ENCODE measurements at regions not wholly inside any gene's neighbourhood (a gene's known extent, or its start where the extent isn't known, plus 50 kb on each side); places are given as distances from the start of the nearest gene placed in this dataset.

DNA sequence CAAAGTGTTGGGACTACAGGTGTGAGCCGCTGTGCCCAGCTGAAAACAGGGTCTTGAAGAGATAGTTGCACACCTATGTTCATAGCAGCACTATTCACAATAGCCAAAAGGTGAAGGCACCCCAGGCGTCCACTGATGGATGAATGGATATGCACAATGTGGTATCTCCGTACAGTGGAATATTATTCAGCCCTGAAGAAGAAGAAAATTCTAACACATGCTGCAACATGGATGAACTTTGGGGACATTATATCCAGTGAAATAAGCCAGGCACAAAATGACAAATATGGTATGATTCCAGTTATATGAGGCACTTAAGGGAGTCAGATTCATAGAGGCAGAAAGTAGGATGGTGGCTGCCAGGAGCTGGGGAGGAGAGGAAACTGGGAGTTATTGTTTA lies 137.6 kb upstream of the WNT4 start:
- TF ChIP-seq, protein P1, sequence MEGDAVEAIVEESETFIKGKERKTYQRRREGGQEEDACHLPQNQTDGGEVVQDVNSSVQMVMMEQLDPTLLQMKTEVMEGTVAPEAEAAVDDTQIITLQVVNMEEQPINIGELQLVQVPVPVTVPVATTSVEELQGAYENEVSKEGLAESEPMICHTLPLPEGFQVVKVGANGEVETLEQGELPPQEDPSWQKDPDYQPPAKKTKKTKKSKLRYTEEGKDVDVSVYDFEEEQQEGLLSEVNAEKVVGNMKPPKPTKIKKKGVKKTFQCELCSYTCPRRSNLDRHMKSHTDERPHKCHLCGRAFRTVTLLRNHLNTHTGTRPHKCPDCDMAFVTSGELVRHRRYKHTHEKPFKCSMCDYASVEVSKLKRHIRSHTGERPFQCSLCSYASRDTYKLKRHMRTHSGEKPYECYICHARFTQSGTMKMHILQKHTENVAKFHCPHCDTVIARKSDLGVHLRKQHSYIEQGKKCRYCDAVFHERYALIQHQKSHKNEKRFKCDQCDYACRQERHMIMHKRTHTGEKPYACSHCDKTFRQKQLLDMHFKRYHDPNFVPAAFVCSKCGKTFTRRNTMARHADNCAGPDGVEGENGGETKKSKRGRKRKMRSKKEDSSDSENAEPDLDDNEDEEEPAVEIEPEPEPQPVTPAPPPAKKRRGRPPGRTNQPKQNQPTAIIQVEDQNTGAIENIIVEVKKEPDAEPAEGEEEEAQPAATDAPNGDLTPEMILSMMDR (IDR thresholded peaks at IDR 0.05; ENCODE audit: low read depth, low read length, missing control alignments) = no peak
- H3K4me3 ChIP-seq (ENCODE audit: low read depth, low read length) = no peak overlapping the region
- no peak for DNase-seq (ENCODE audit: low read depth)

DNA sequence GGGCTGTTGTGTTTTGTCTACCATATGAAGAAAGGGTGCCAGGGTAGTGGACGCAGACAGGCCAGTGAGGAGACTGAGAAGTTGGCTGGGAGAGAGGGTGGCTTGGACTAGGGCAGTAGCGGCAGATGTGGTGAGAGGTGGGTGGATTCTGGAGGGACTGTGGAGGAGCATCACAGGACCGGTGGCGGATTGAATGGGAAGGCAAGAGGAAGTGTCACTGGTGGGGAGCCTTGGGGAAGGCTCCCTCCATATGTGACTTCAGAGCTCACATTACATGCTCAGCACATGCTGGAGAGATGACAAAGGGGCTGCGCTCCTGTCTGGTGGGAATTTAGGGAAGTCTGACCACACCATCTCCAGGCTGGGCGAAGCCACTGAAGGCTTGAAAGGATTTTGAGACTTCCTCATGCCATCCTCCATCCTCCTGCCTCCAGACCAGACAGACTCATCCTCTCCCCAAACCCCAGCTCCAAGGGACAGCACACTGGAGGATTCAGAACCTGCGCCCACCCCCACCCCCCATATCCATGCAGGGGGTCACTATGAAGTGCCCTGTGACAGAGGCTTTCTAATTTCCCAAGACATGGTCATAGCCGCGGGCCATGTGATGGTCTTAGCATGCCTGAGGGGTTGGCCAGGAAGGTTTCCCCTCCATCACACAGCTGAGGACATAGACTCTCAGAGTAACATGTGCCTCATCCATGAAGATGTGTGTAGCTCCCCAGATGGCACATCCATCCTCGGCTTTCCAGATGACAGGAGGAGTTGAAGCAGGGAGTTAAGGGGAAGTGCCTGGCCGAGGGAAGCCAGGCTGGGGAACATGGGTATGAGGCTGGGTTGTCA lies 138.8 kb upstream of the WNT4 start:
- TF ChIP-seq, protein P1 (IDR thresholded peaks at IDR 0.05; ENCODE audit: low read depth, low read length, missing control alignments) = no peak
- H3K4me3 ChIP-seq (ENCODE audit: low read depth, low read length) = no peak overlapping the region
- no peak for DNase-seq (ENCODE audit: low read depth)

- no peak overlapping the region for H3K4me3 ChIP-seq (ENCODE audit: low read depth, low read length)
- no peak for DNase-seq (ENCODE audit: low read depth)
- TF ChIP-seq, protein P1 (IDR thresholded peaks at IDR 0.05; ENCODE audit: low read depth, low read length, missing control alignments) = no peak
Measured at GRCh38 chr1:22282364-22282995, 139.6 kb upstream of the WNT4 start.

GRCh38 chr1:22283596-22283995 lies 140.7 kb upstream of the WNT4 start:
- H3K4me3 ChIP-seq (ENCODE audit: low read depth, low read length) = no peak overlapping the region
- TF ChIP-seq, protein P1 (IDR thresholded peaks at IDR 0.05; ENCODE audit: low read depth, low read length, missing control alignments) = no peak
- no peak for DNase-seq (ENCODE audit: low read depth)

- H3K4me3 ChIP-seq (ENCODE audit: low read depth, low read length) = no peak overlapping the region
- TF ChIP-seq, protein P1 (IDR thresholded peaks at IDR 0.05; ENCODE audit: low read depth, low read length, missing control alignments) = no peak
- DNase-seq (ENCODE audit: low read depth) = no peak
Measured at GRCh38 chr1:22284236-22284635, 141.3 kb upstream of the WNT4 start.

DNA sequence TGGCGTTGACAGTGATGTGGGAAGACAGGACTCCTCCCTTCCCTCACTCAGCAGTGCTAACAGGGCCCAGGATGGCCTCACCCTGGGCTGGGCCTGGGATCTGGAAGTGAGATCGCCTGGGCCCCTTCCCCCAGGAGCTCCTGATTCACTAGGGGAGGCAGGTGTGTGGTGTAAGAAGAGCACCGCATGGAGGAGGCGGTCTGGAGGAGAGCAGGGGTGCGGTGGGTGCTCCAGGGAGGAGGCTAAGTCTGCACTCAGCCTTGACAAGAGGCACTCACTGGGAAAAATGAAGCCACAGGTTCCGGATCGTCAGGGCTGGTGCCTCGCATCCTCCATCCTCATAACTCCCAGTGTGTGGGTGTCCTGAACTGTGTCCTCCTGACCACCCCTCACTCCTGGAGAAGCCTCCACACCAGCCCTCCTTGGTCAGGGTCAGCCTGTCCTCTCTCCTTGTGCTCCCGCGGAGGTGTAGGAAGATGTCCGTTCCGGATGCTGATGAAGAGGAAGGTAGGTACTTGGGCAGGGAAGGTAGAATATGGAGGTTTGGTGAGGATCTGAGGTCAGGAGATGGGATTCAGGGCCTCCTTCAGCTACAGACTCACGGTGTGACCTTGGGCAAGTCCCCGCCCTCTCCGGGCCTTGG lies 142.1 kb upstream of the WNT4 start:
- TF ChIP-seq, protein P1 (IDR thresholded peaks at IDR 0.05; ENCODE audit: low read depth, low read length, missing control alignments) = no peak
- no peak for DNase-seq (ENCODE audit: low read depth)
- H3K4me3 ChIP-seq (ENCODE audit: low read depth, low read length) = no peak overlapping the region
